Type B pancreatic cell (in vitro differentiated cells): ENCODE measurements at regions not wholly inside any gene's neighbourhood (a gene's known extent, or its start where the extent isn't known, plus 50 kb on each side); places are given as distances from the start of the nearest gene placed in this dataset.

Source experiments
- DNase-seq: peaks from one replicate; pipeline ENCODE4 v3.0.0; 2021; ENCODE audit warnings: mixed read lengths; ENCODE audit not compliant: unreplicated experiment; ENCODE audit errors: extremely low spot score
- H3K27ac Mint-ChIP-seq: 2 replicates; pipeline ENCODE4 v1.8.0; 2021; ENCODE audit warnings: mild to moderate bottlenecking, mixed read lengths
- H3K27me3 Mint-ChIP-seq: 2 replicates; pipeline ENCODE4 v1.8.0; 2021; ENCODE audit warnings: mixed read lengths
- H3K36me3 Mint-ChIP-seq: 2 replicates; pipeline ENCODE4 v1.8.0; 2021; ENCODE audit warnings: mixed read lengths
- H3K4me1 Mint-ChIP-seq: one replicate; pipeline ENCODE4 v1.8.0; 2021; ENCODE audit warnings: mixed read lengths; ENCODE audit not compliant: unreplicated experiment
- H3K4me3 Mint-ChIP-seq: 2 replicates; pipeline ENCODE4 v1.8.0; 2021; ENCODE audit warnings: mild to moderate bottlenecking, mixed read lengths
- H3K9me3 Mint-ChIP-seq: 2 replicates; pipeline ENCODE4 v1.8.0; 2021; ENCODE audit warnings: mixed read lengths
- TF ChIP-seq, protein P1 (sequence below): fragments of 200-600 bp; sonication (generic); conservative IDR thresholded peaks from 2 replicates; pipeline ENCODE4 v1.5.0; 2021; ENCODE audit warnings: antibody characterized with exemption, mild to moderate bottlenecking

DNA sequence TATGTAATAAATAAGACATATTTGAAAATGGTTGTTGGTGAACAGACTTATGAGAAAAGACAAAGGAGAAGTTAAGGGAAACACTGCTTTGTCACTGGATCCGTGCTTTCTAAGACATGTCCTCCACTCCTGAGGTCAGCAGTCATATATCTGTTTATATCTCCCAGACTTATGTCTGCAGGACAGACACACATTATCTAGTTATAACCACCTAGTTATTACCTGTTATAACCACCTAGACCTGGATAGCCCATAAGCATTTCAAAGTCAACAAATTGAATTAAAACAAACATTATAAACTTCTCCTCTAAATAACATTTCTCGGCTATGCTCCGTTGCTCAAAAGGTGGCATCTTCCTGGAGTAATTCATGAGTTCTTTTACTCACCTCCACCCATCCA lies 96.4 kb downstream of the SPRY2 start:
- Mint-ChIP-seq H3K4me3 (no peak overlapping the region), H3K4me1 (peaks cover 5% of the 10 kb centered on the region), H3K27me3 (no peaks in the 10 kb centered on the region), H3K27ac (no peak overlapping the region), H3K36me3 (no peaks in the 10 kb centered on the region), H3K9me3 (peaks cover 3% of the 10 kb centered on the region)
- no peak for DNase-seq
- TF ChIP-seq, protein P1, sequence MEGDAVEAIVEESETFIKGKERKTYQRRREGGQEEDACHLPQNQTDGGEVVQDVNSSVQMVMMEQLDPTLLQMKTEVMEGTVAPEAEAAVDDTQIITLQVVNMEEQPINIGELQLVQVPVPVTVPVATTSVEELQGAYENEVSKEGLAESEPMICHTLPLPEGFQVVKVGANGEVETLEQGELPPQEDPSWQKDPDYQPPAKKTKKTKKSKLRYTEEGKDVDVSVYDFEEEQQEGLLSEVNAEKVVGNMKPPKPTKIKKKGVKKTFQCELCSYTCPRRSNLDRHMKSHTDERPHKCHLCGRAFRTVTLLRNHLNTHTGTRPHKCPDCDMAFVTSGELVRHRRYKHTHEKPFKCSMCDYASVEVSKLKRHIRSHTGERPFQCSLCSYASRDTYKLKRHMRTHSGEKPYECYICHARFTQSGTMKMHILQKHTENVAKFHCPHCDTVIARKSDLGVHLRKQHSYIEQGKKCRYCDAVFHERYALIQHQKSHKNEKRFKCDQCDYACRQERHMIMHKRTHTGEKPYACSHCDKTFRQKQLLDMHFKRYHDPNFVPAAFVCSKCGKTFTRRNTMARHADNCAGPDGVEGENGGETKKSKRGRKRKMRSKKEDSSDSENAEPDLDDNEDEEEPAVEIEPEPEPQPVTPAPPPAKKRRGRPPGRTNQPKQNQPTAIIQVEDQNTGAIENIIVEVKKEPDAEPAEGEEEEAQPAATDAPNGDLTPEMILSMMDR, result no peak

DNA sequence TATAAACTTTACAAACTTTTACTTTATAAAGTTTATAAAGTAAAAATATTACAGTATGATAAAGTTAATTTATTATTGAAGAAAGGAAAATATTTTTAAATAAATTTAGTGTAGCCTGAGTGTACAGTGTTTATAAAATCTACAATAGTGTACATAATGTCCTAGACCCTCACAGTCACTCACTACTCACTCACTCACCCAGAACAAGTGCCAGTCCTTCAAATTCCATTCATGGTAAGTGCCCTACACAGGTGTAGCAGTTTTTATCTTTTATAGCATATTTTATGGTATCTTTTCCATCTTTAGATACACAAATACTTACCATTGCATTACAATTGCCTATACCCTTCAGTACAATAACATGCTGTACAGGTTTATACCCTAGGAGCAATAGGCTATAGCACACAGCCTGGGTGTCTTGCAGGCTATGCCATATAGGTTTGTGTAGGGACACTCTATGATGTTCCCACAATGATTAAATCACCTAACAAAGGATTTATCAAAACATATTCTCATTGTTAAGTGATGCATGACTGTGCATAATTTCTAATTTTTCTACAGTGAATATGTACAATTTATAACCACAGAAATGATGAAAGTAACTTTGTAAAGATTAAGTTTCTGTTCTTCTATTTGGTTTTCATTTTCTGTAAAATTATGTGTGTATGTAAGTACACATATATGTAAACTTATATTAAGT lies 98.0 kb downstream of the SPRY2 start:
- TF ChIP-seq, protein P1, result no peak
- no peaks in the 10 kb centered on the region for H3K27me3 Mint-ChIP-seq
- H3K36me3 Mint-ChIP-seq, result no peaks in the 10 kb centered on the region
- H3K9me3 Mint-ChIP-seq, result peaks cover 3% of the 10 kb centered on the region
- no peak overlapping the region for H3K4me3 Mint-ChIP-seq
- no peak overlapping the region for H3K27ac Mint-ChIP-seq
- DNase-seq, result no peak
- H3K4me1 Mint-ChIP-seq, result peaks cover 9% of the 10 kb centered on the region

DNA sequence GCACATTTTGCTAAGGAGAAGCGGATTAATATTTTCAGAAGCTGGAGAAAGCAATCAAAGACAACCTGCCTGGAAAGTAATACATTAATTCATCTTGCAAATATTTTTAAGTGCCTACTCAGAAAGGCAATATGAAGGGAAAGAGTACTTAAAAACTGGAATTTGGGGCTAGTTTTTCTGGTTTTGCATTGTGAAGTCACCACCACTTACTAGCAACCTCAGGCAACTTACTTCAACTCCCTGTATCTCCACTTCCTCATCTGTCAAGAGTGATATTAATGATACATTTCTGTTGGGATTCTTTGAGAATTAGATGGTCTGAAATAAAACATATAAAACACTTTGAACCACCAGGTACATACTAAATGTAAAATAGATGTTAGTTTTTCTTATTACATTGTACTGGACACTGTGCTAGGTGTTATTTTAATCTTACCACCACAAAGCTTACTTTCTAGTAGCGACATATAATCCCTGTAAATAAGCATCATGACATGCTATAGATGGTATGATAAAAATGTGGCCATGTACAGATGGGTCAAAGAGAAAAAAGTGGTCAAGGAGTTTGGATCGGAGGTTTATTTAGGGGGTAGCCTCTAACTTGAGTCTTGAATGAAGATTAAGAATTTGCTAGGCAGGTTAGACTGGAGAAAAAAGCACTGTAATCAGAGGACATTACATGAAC lies 101.2 kb downstream of the SPRY2 start:
- H3K27ac Mint-ChIP-seq, result peak overlapping the region; percentile 85
- no peak for DNase-seq
- peaks cover 29% of the 10 kb centered on the region for H3K4me1 Mint-ChIP-seq
- TF ChIP-seq, protein P1, result no peak
- peaks cover 7% of the 10 kb centered on the region for H3K9me3 Mint-ChIP-seq
- H3K4me3 Mint-ChIP-seq, result peak overlapping the region; percentile 10
- no peaks in the 10 kb centered on the region for H3K27me3 Mint-ChIP-seq
- H3K36me3 Mint-ChIP-seq, result no peaks in the 10 kb centered on the region

DNA sequence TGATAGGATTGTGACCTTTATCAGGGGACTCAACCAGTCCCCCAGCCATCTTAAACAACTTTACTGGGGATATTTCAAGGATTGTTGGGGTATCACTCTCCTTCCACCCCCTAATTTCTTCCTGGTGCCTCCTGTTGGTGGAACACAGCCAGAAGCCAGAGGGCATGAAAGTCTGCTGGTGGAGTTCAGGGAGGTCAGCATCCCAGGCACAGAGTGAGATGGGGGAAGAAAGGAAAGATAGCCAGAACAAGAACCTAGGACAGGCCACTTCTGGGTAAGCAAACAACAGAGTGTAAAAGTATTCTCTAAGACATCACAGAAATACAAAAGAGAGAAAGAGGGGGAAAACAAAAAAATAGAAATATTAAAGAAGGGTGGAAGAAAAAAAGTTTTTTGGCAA lies 101.8 kb downstream of the SPRY2 start:
- peaks cover 7% of the 10 kb centered on the region for H3K9me3 Mint-ChIP-seq
- H3K36me3 Mint-ChIP-seq, result no peaks in the 10 kb centered on the region
- no peaks in the 10 kb centered on the region for H3K27me3 Mint-ChIP-seq
- peak overlapping the region; percentile 10 for H3K4me3 Mint-ChIP-seq
- H3K4me1 Mint-ChIP-seq, result peaks cover 29% of the 10 kb centered on the region
- TF ChIP-seq, protein P1, result no peak
- no peak for DNase-seq
- peak overlapping the region; percentile 85 for H3K27ac Mint-ChIP-seq

DNA sequence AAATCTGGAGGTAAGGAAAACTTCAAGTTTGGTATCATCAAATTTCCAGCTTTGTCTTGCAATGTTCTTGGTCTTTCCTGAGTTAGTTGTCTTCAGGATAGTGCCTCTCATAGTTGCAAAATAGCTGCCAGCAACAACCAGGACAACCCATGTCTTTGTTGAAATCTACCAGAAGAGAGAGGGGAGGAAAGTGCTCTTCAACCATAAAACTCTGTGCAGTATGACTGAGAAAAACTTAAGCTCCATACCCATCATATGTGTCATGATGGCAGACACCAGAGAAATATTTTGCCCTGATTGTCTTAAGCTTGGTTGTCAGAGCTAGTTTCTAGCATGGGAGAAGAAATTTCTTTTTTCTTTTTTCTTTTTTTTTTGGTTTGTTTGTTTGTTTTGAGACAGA lies 103.3 kb downstream of the SPRY2 start:
- Mint-ChIP-seq H3K4me1 (peaks cover 29% of the 10 kb centered on the region), H3K27ac (no peak overlapping the region), H3K9me3 (peaks cover 7% of the 10 kb centered on the region), H3K4me3 (no peak overlapping the region), H3K27me3 (no peaks in the 10 kb centered on the region), H3K36me3 (no peaks in the 10 kb centered on the region)
- no peak for DNase-seq
- TF ChIP-seq, protein P1, result no peak
